ENCODE measurements at regions not wholly inside any gene's neighbourhood (a gene's known extent, or its start where the extent isn't known, plus 50 kb on each side); places are given as distances from the start of the nearest gene placed in this dataset.

- in situ Hi-C loops (cut with HindIII; ENCODE audit: low sequenced_read_pairs) = no loop called here
- TF ChIP-seq CTCF (IDR thresholded peaks at IDR 0.05; ENCODE audit: low read depth, low read length) = no peak
- no peak for DNase-seq (ENCODE audit: low read depth, low spot score)
- H3K4me3 ChIP-seq (ENCODE audit: low read depth, low read length) = no peak overlapping the region
These were observed 860.2 kb upstream of the ARPP21 start for GRCh38 chr3:34779092-34779491.

- TF ChIP-seq CTCF (IDR thresholded peaks at IDR 0.05; ENCODE audit: low read depth, low read length) = no peak
- in situ Hi-C loops (cut with HindIII; ENCODE audit: low sequenced_read_pairs) = no loop called here
- H3K4me3 ChIP-seq (ENCODE audit: low read depth, low read length) = no peak overlapping the region
- no peak for DNase-seq (ENCODE audit: low read depth, low spot score)
These were observed 859.0 kb upstream of the ARPP21 start for GRCh38 chr3:34780294-34780693.

GRCh38 chr3:34780973-34781372 is 858.4 kb upstream of the ARPP21 start:
- in situ Hi-C loops (cut with HindIII; ENCODE audit: low sequenced_read_pairs) = no loop called here
- H3K4me3 ChIP-seq (ENCODE audit: low read depth, low read length) = no peak overlapping the region
- no peak for TF ChIP-seq CTCF (IDR thresholded peaks at IDR 0.05; ENCODE audit: low read depth, low read length)
- no peak for DNase-seq (ENCODE audit: low read depth, low spot score)

GRCh38 chr3:34782871-34783270 is 856.5 kb upstream of the ARPP21 start:
- in situ Hi-C loops (cut with HindIII; ENCODE audit: low sequenced_read_pairs) = no loop called here
- DNase-seq (ENCODE audit: low read depth, low spot score) = no peak
- H3K4me3 ChIP-seq (ENCODE audit: low read depth, low read length) = no peak overlapping the region
- no peak for TF ChIP-seq CTCF (IDR thresholded peaks at IDR 0.05; ENCODE audit: low read depth, low read length)

- TF ChIP-seq CTCF (IDR thresholded peaks at IDR 0.05; ENCODE audit: low read depth, low read length) = no peak
- no peak overlapping the region for H3K4me3 ChIP-seq (ENCODE audit: low read depth, low read length)
- no peak for DNase-seq (ENCODE audit: low read depth, low spot score)
- in situ Hi-C loops (cut with HindIII; ENCODE audit: low sequenced_read_pairs) = no loop called here
These were observed 855.4 kb upstream of the ARPP21 start for GRCh38 chr3:34783876-34784275.

GRCh38 chr3:34793057-34793456 is 846.3 kb upstream of the ARPP21 start:
- in situ Hi-C loops (cut with HindIII; ENCODE audit: low sequenced_read_pairs) = no loop called here
- no peak overlapping the region for H3K4me3 ChIP-seq (ENCODE audit: low read depth, low read length)
- no peak for TF ChIP-seq CTCF (IDR thresholded peaks at IDR 0.05; ENCODE audit: low read depth, low read length)

GRCh38 chr3:34807611-34808010 is 831.7 kb upstream of the ARPP21 start:
- H3K4me3 ChIP-seq (ENCODE audit: low read depth, low read length) = no peak overlapping the region
- no peak for TF ChIP-seq CTCF (IDR thresholded peaks at IDR 0.05; ENCODE audit: low read depth, low read length)
- in situ Hi-C loops (cut with HindIII; ENCODE audit: low sequenced_read_pairs) = no loop called here
- DNase-seq (ENCODE audit: low read depth, low spot score) = no peak

More at GRCh38 chr3:34793057-34793456, 846.3 kb upstream of the ARPP21 start:
- no peak for DNase-seq (ENCODE audit: low read depth, low spot score)
